PC-9 (cell line): ENCODE measurements at regions not wholly inside any gene's neighbourhood (a gene's known extent, or its start where the extent isn't known, plus 50 kb on each side); places are given as distances from the start of the nearest gene placed in this dataset.

Experiments used
- BruUV-seq: library from RNA; stranded (reverse); fragments of 400-500 nt; replicated peaks from 2 replicates; lab custom pipeline; 2021; lab: Mats Ljungman, UMichigan
- CTCF ChIA-PET: fragments of 300-600 bp; sonication (Branson Sonifier 250); formaldehyde crosslinking; loops from one replicate; lab custom pipeline; 2022; ENCODE audit warnings: antibody characterized with exemption; lab: Charles Lee
- POLR2A ChIA-PET: fragments of 300-600 bp; sonication (Branson Sonifier 250); formaldehyde crosslinking; loops from one replicate; lab custom pipeline; 2022; ENCODE audit warnings: antibody characterized with exemption; ENCODE audit not compliant: unreplicated experiment; lab: Charles Lee
- DNase-seq, 2 experiments: peaks; one replicate each; pipeline versions ENCODE4 v3.0.0 to v3.0.0-alpha.2; 2015 to 2022; ENCODE audit warnings: mixed read lengths in 1 of 2
- H2AFZ ChIP-seq: fragments of 200-600 bp; sonication (generic); 2 replicates; pipeline ENCODE4 v1.8.1; 2017; ENCODE audit warnings: antibody characterized with exemption
- H3F3A ChIP-seq: fragments of 200-600 bp; sonication (generic); 2 replicates; pipeline ENCODE4 v1.8.1; 2017; ENCODE audit warnings: antibody characterized with exemption, mild to moderate bottlenecking, low read depth; ENCODE audit not compliant: insufficient read depth
- H3K27ac ChIP-seq: fragments of 200-600 bp; sonication (generic); 2 replicates; pipeline ENCODE4 v1.6.1; 2016; ENCODE audit warnings: mixed run types
- H3K27me3 ChIP-seq: fragments of 200-600 bp; sonication (generic); 2 replicates; pipeline ENCODE4 v1.6.1; 2016; ENCODE audit warnings: low read depth, mixed run types; ENCODE audit not compliant: insufficient read depth
- H3K36me3 ChIP-seq: fragments of 200-600 bp; sonication (generic); 2 replicates; pipeline ENCODE4 v1.6.1; 2016; ENCODE audit warnings: low read depth, mixed run types
- H3K4me1 ChIP-seq: fragments of 200-600 bp; sonication (generic); replicated peaks from 2 replicates; pipeline ENCODE4 v1.6.1; 2016; ENCODE audit warnings: mixed run types; ENCODE audit not compliant: insufficient read depth
- H3K4me2 ChIP-seq: fragments of 200-600 bp; sonication (generic); 2 replicates; pipeline ENCODE4 v1.6.1; 2017; ENCODE audit warnings: mixed run types
- H3K4me3 ChIP-seq: fragments of 200-600 bp; sonication (generic); 2 replicates; pipeline ENCODE4 v1.6.1; 2016; ENCODE audit warnings: mixed run types
- H3K79me2 ChIP-seq: fragments of 200-600 bp; sonication (generic); 2 replicates; pipeline ENCODE4 v1.6.1; 2017; ENCODE audit warnings: low read depth, mixed run types
- H3K9me2 ChIP-seq: fragments of 200-600 bp; sonication (generic); 2 replicates; pipeline ENCODE4 v1.8.1; 2017; ENCODE audit warnings: mild to moderate bottlenecking; ENCODE audit not compliant: insufficient read depth
- H3K9me3 ChIP-seq: fragments of 200-600 bp; sonication (generic); 2 replicates; pipeline ENCODE4 v1.8.1; 2016; ENCODE audit warnings: low read depth; ENCODE audit not compliant: insufficient read depth
- H4K20me1 ChIP-seq: fragments of 200-600 bp; sonication (generic); 2 replicates; pipeline ENCODE4 v1.8.1; 2017; ENCODE audit not compliant: insufficient read depth
- EZH2 ChIP-seq: fragments of 200-600 bp; sonication (generic); IDR thresholded peaks from 2 replicates; pipeline ENCODE4 v1.8.0; 2017; ENCODE audit warnings: antibody characterized with exemption, low read depth
- intact Hi-C: fragments of 100-400 bp; cut with micrococcal nuclease; formaldehyde crosslinking; loops from one replicate; pipeline ENCODE4 v1.10.0; 2022; ENCODE audit not compliant: unreplicated experiment
- TF ChIP-seq, protein P1 (sequence below): fragments of 200-600 bp; sonication (generic); conservative IDR thresholded peaks from 2 replicates; pipeline ENCODE4 v1.6.1; 2017; ENCODE audit warnings: mixed run types, antibody characterized with exemption, mild to moderate bottlenecking, moderate library complexity

DNA sequence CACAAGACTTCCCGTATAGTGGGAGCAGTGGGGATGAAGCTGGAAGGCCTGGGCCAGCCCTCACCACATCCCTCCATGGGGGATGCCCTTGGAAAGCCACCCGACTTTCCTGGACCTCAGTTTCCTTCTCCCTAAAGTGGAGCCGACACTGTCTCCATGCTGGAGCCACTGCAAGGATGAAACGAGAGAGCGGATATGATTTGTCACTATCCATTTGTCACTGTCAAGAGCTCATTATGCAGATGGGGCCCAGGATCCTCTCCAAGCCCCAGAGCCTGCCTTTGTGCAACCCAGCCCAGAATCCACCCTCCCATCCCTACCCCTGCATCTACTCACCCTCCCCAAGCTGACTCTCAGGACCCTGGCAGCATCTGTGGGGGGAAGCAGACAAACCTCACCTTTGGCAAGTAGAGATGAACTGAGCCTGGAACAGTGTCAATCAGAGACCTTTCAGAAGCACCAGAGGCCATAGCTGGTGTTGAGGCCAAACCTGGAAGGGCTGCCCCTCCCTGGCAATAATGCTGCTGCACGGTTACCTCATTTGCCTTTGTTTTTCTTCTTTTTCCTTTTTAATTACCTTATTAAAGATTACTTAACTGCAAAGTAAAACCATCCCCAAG is 287.7 kb upstream of the RTL1 start:
- Histone ChIP-seq H3F3A (no peaks in the 10 kb centered on the region), H3K27me3 (no peaks in the 10 kb centered on the region), H4K20me1 (no peaks in the 10 kb centered on the region), H3K9me3 (no peaks in the 10 kb centered on the region), H3K4me2 (no peak overlapping the region), H3K36me3 (no peaks in the 10 kb centered on the region), H3K4me3 (no peak overlapping the region), H3K4me1 (no peaks in the 10 kb centered on the region), H3K27ac (no peak overlapping the region), H3K79me2 (no peaks in the 10 kb centered on the region), H2AFZ (no peak overlapping the region), H3K9me2 (no peaks in the 10 kb centered on the region)
- ChIA-PET CTCF (no interaction called here), POLR2A (no interaction called here)
- no peak for TF ChIP-seq EZH2
- TF ChIP-seq, protein P1, sequence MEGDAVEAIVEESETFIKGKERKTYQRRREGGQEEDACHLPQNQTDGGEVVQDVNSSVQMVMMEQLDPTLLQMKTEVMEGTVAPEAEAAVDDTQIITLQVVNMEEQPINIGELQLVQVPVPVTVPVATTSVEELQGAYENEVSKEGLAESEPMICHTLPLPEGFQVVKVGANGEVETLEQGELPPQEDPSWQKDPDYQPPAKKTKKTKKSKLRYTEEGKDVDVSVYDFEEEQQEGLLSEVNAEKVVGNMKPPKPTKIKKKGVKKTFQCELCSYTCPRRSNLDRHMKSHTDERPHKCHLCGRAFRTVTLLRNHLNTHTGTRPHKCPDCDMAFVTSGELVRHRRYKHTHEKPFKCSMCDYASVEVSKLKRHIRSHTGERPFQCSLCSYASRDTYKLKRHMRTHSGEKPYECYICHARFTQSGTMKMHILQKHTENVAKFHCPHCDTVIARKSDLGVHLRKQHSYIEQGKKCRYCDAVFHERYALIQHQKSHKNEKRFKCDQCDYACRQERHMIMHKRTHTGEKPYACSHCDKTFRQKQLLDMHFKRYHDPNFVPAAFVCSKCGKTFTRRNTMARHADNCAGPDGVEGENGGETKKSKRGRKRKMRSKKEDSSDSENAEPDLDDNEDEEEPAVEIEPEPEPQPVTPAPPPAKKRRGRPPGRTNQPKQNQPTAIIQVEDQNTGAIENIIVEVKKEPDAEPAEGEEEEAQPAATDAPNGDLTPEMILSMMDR, result no peak
- no TSS peak for BruUV-seq
- intact Hi-C loops, result no loop called here
- no peak for DNase-seq

DNA sequence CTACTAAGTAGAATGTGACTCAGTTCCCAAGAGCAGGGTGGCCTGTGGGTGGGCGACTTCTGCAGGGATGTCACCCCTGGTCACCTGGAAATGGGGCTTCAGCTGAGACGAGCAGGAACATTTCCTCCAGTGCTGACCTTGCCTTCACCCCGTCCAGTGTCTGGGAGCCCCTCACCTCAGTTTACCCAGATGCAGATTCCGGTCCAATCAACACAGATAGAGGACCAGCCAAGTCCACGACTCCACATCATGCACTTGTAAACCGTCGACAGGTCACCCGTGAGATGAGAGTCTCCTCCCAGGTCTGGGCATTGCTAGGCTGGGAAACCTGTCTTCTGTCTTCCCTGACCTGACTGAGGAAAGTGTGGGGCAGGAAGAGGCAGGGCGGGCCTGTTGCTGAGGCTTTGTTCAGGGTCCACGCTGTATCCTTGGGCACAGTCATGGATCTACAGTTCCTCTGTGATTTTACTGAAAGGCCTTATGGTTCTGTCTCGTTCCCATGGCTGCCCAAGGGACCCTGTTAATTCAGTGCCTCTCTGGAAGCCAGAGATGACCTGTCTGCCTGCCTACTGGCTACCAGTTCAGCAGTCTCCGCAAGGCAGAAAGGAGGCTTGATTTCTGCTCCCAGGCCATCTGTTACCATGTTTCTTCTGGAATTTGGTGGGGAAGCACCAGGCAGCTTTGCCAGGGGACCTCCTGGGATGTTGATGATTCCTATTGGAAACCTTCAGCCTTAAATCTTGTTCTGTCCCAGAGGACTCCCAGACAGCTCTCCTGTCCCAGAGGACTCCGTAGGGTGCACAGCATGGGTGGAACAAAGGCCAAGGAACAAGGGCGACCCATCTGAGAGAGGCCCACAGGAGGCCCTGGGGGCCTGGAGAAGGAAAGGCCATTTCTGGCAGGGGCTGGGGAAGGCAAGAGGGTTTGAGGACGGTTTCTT is 288.5 kb upstream of the RTL1 start:
- CTCF ChIA-PET, result no interaction called here
- no peak overlapping the region for H3K4me3 ChIP-seq
- intact Hi-C loops, result no loop called here
- no peaks in the 10 kb centered on the region for H4K20me1 ChIP-seq
- H2AFZ ChIP-seq, result no peak overlapping the region
- DNase-seq, result no peak
- POLR2A ChIA-PET, result no interaction called here
- no peak for TF ChIP-seq EZH2
- TF ChIP-seq, protein P1, result no peak
- BruUV-seq, result no TSS peak
- H3K27me3 ChIP-seq, result no peaks in the 10 kb centered on the region
- H3K4me1 ChIP-seq, result no peaks in the 10 kb centered on the region
- H3K9me2 ChIP-seq, result no peaks in the 10 kb centered on the region
- H3F3A ChIP-seq, result no peaks in the 10 kb centered on the region
- H3K79me2 ChIP-seq, result no peaks in the 10 kb centered on the region
- no peaks in the 10 kb centered on the region for H3K9me3 ChIP-seq
- no peaks in the 10 kb centered on the region for H3K36me3 ChIP-seq
- no peak overlapping the region for H3K27ac ChIP-seq
- no peak overlapping the region for H3K4me2 ChIP-seq

DNA sequence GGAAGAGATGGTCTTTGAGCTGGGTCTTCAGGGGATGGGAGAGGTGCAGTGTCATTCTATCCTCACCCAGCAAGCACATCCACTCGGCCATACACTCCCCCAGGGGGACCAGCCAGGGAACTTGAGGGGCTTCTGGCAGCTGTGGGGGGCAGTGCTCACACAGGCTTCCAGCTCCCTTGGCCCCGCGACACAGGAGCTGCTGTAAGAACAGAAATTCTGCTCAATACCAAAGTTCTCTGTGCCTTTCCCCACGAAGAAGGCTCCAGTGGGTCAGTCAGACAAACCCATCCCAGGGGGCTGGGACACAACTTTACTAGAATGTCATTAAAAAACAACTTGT is 289.1 kb upstream of the RTL1 start:
- H4K20me1 ChIP-seq, result no peaks in the 10 kb centered on the region
- DNase-seq, result no peak
- H3F3A ChIP-seq, result no peaks in the 10 kb centered on the region
- H3K4me3 ChIP-seq, result no peak overlapping the region
- H3K4me2 ChIP-seq, result no peak overlapping the region
- TF ChIP-seq, protein P1, result no peak
- TF ChIP-seq EZH2, result no peak
- H3K27ac ChIP-seq, result no peak overlapping the region
- H3K27me3 ChIP-seq, result no peaks in the 10 kb centered on the region
- intact Hi-C loops, result no loop called here
- no peaks in the 10 kb centered on the region for H3K4me1 ChIP-seq
- H3K79me2 ChIP-seq, result no peaks in the 10 kb centered on the region
- no peaks in the 10 kb centered on the region for H3K9me2 ChIP-seq
- no TSS peak for BruUV-seq
- no peaks in the 10 kb centered on the region for H3K9me3 ChIP-seq
- H3K36me3 ChIP-seq, result no peaks in the 10 kb centered on the region
- CTCF ChIA-PET, result no interaction called here
- H2AFZ ChIP-seq, result no peak overlapping the region
- POLR2A ChIA-PET, result no interaction called here
